ENCODE measurements at regions not wholly inside any gene's neighbourhood (a gene's known extent, or its start where the extent isn't known, plus 50 kb on each side); places are given as distances from the start of the nearest gene placed in this dataset.

GRCh38 chr9:27752069-27752468 lies 178.8 kb upstream of the C9orf72 start:
- no peak for DNase-seq

- no peak for DNase-seq
Observed at GRCh38 chr9:27755846-27756245, 182.6 kb upstream of the C9orf72 start.

GRCh38 chr9:27756418-27756817 lies 183.1 kb upstream of the C9orf72 start:
- DNase-seq: no peak

GRCh38 chr9:27763831-27764230 lies 190.6 kb upstream of the C9orf72 start:
- DNase-seq: no peak

GRCh38 chr9:27765266-27766072 lies 192.2 kb upstream of the C9orf72 start:
- no peak for DNase-seq

- DNase-seq: no peak
Observed at GRCh38 chr9:27766073-27766835, 193.0 kb upstream of the C9orf72 start.

- DNase-seq: no peak
Observed at GRCh38 chr9:27768781-27769180, 195.5 kb upstream of the C9orf72 start.

GRCh38 chr9:27770541-27770940 lies 197.3 kb upstream of the C9orf72 start:
- no peak for DNase-seq

GRCh38 chr9:27771803-27772545 lies 198.7 kb upstream of the C9orf72 start:
- DNase-seq: no peak

- DNase-seq: no peak
Observed at GRCh38 chr9:27784847-27785713, 211.8 kb upstream of the C9orf72 start.

GRCh38 chr9:27785714-27786100 lies 212.4 kb upstream of the C9orf72 start:
- DNase-seq: no peak

GRCh38 chr9:27787891-27788290 lies 214.6 kb upstream of the C9orf72 start:
- no peak for DNase-seq

GRCh38 chr9:27791311-27791710 lies 218.0 kb upstream of the C9orf72 start:
- no peak for DNase-seq

GRCh38 chr9:27792971-27793689 lies 219.8 kb upstream of the C9orf72 start:
- DNase-seq: no peak

- no peak for DNase-seq
Observed at GRCh38 chr9:27799326-27799725, 226.0 kb upstream of the C9orf72 start.

- DNase-seq: no peak
Observed at GRCh38 chr9:27800159-27800558, 226.9 kb upstream of the C9orf72 start.

- DNase-seq: no peak
Observed at GRCh38 chr9:27800692-27801370, 227.6 kb upstream of the C9orf72 start.

GRCh38 chr9:27801545-27801944 lies 228.3 kb upstream of the C9orf72 start:
- no peak for DNase-seq

- no peak for DNase-seq
Observed at GRCh38 chr9:27802418-27802817, 229.1 kb upstream of the C9orf72 start.

GRCh38 chr9:27808864-27809263 lies 235.6 kb upstream of the C9orf72 start:
- DNase-seq: no peak

GRCh38 chr9:27817747-27818146 lies 244.5 kb upstream of the C9orf72 start:
- DNase-seq: no peak

Data from activated CD4-positive, CD25-positive, alpha-beta regulatory T cell treated with anti-CD3 and anti-CD28 coated beads, Interleukin-2, amount 50 U/mL, for 72 hours (primary cell).